Left kidney (tissue), 1 donor: ENCODE measurements at regions not wholly inside any gene's neighbourhood (a gene's known extent, or its start where the extent isn't known, plus 50 kb on each side); places are given as distances from the start of the nearest gene placed in this dataset.
"Not testable (repeated sequence)": the region's sequence is repeated elsewhere in the genome, so short reads cannot be mapped to it uniquely, and the experiment has no call there.

ENCODE experiments used
- DNase-seq: peaks from one replicate; pipeline ENCODE4 v3.0.0-alpha.2; 2013

DNA sequence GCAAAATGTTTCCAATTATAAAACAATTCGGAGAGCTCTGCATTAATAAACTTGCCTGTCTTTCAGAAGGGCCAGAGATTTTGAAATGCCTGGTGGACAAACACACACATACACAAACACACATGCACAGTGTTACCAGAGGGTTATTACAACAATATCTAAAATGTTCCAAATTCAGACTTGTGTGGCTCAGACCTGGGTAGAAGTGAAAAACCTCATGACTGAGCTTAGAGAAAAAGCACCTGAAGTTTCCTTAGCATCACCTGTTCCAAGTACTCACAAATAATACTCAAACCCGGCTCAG is 247.9 kb downstream of the FOXD2 start:
- DNase-seq: no peak

DNA sequence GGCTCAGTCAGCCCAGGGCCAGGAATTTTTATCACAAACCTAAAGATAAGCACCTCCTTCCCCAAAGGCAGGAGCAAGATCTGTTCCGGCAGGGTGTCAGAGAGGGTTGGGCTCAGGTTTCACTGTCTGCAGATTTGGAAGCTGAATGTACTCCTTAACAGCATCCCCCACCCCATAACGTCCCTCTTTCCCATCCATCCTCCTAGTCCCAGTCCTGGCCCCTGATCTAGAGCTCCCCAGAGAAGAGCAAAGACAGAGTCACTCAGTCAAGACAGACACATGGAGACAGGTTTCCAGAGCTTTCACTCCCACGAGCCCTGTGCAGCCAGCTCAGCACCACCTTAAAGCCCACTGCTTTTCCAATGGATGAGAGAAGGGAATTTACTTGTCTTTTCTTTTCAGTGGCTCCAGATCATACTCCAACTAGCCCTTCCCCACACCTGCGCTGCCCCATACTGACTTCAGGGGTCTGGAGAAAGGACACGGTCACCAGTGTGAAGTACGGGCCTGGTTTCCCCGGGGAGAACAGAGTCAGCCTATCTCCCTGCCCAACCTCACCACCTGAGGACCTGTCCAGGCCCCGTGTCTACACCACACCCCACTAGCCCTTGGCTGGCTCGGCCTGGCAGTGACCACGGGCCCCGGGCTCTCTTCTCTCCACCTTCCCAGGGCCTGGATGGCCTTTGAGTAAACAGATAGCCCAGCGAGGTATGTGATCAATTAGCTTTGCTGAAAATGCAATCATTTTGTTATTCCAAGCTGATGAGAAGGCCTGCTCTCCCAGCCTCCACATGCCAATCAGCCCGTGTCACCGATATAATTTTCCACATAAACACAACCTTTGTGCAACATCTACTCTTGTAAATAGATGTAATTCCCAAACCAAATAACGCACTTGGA is 249.1 kb downstream of the FOXD2 start:
- DNase-seq: no peak

DNA sequence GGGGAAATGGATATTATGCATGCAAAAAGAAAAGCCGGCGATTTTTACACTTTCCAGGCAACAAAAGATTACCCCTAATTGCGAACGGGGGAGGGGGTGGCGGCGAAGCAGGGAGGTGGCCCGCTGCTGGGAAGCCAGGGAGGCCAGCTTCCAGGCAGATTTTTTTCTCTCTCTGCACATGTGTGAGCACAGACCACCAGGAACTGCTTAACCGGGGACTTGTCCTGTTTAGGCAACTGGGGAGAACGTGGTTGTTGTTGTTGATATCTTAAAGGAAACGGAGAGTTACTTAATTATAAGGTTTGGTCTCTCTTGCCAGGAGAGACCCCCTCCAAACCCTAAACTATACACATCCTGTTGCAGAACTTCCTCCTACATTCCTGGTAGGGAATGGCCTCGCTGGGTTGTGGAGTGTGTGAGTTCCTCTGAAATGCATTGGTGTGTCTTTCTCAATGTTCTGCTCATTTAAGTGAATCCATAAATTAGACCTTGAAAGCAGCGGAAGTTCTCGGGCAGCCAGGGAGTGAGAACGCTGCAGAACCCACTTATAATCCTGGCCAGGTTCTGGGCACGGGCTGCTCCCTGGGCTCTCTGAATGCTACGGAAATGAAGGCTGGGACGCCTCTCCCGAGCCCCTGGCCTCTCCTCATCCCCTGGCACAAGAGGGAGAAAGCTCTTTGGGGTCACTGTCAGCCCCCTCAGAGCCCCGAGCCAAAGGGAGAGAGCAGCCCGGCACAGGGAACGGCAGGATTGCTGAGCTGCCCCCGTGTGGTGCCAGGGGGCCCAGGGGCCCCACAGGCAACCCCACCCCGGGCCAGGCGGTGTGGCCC is 250.0 kb downstream of the FOXD2 start:
- DNase-seq: no peak

GRCh38 chr1:47688461-47689296 is 250.8 kb downstream of the FOXD2 start:
- DNase-seq: no peak

- no peak for DNase-seq
These were observed 252.1 kb downstream of the FOXD2 start for GRCh38 chr1:47689894-47690293.

- DNase-seq: no peak
These were observed 252.8 kb downstream of the FOXD2 start for GRCh38 chr1:47690341-47691250.

DNA sequence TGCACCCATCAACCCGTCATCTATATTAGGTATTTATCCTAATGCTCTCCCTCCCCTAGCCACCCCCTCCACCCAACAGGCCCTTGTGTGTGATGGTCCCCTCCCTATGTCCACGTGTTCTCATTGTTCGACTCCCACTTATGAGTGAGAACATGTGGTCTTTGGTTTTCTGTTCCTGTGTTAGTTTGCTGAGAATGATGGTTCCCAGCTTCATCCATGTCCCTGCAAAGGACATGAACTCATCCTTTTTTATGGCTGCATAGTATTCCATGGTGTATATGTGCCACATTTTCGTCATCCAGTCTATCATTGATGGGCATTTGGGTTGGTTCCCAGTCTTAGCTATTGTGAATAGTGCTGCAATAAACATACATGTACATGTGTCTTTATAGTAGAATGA is 253.4 kb downstream of the FOXD2 start:
- not testable (repeated sequence) for DNase-seq

DNA sequence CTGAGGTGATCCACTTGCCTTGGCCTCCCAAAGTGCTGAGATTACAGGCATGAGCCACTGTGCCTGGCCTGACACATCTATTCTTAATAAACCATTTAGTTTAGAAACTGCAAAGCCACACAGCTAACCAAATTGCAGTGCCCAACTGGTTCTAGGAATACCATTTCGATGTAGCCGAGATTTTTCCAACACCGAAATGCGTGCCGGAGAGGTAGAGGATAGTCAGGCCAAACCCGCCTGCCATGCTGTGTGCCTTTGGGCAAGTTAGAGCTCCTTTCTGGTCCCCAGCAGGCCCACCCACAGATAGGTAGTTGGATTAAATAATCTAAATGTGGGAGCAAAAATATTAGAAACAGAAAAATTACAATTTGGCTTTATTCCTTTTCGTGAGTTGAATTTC is 254.4 kb downstream of the FOXD2 start:
- no peak for DNase-seq

- DNase-seq: no peak
These were observed 255.3 kb downstream of the FOXD2 start for GRCh38 chr1:47693115-47693514.

- DNase-seq: no peak
These were observed 256.4 kb downstream of the FOXD2 start for GRCh38 chr1:47694011-47694890.

- DNase-seq: no peak
These were observed 258.5 kb downstream of the FOXD2 start for GRCh38 chr1:47696404-47696736.

DNA sequence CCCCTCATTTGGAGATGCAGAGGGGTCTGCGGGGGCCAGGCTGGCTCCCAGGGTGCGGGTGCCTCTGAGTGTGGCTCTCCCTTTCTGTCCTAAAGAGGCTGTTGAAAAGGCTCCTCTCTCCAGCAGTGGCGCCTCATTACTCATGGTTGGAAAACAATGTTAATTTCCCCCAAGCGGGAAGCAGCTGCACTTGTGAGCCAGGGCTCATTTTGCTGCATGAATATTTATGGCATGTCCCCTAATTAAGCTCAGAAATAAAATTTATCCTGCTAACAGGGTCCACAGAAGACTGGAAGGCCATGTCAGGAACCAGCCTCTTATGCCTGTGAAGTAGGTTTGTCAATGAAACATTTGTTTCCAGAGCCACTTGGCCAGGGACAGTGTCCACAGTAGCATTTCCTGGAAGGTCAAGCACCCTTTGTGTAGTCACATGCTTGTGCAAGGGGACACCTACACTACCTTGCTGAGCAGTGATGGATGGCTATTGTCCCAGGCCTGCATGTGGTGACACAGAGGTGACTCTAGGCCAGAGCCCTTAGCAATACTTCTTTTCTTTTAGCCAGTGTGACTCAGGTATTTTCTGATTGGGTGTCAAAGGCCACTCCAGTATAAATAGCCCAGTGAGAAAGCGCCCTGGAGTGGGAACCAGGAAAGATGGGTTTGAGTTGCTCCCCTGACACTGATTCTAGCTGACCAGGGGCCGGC is 259.0 kb downstream of the FOXD2 start:
- DNase-seq: no peak

GRCh38 chr1:47697616-47698335 is 259.9 kb downstream of the FOXD2 start:
- DNase-seq: no peak

GRCh38 chr1:47699492-47700235 is 261.8 kb downstream of the FOXD2 start:
- no peak for DNase-seq

DNA sequence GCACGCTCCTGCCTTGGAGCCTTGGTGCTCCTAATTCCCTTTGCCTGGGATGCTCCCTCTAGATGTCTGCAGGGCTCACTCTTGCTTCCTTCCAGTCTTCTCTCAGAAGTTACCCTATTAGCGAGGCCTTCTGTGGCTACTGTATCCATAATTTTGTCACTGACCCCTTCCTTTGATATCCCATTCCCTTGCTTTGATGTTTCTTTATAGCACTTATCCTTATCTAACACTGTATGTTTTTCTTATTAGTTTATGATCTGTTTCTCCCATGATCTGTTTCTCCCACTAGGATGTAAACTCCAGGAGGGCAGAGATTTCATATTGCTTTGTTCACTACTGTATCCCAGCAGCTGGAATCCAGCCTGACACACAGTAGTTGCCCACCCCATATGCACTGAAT is 263.4 kb downstream of the FOXD2 start:
- DNase-seq: no peak

GRCh38 chr1:47701741-47702515 is 264.1 kb downstream of the FOXD2 start:
- no peak for DNase-seq

DNA sequence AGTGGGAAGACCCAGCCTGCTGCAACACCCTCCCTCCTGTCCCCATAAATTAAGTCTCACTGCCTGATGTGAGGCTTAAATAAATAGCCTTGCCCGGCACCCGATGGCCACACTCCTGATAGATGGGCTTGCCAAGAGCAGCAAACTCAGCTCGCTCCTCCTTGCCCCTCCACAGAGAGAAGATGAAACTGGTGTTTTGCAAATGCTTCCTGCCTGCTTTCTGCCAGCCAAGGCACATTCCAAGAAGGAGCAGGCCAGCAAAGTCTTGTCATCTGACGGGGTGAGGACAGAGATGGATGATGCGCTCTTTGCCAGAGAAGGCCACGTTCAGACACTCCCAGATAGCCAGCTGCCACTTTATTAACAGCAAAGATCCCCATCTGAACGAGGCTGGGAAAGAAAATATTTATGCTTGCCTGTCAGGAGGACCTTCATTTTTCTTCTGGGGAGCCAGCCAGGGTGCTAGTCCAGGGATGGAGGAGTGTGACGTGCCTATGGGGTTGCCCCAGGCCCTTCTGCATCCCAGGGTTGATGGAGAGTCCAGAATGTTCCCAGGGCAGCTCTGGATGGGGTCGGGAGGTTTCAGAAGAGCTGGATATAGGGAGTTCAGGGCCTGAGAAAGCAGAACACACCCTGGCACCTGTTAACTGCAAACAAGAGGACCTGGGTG is 265.4 kb downstream of the FOXD2 start:
- no peak for DNase-seq
